Uterus (tissue), 2 donors: ENCODE measurements at regions not wholly inside any gene's neighbourhood (a gene's known extent, or its start where the extent isn't known, plus 50 kb on each side); places are given as distances from the start of the nearest gene placed in this dataset.

ENCODE experiments used
- POLR2A ChIP-seq, 2 donors: fragments of 450-650 bp; IDR thresholded peaks; one replicate each; pipeline ENCODE4 v1.6.1; 2016; ENCODE audit warnings: antibody characterized with exemption in 2 of 2, mild to moderate bottlenecking in 1 of 2, moderate library complexity in 1 of 2
- TF ChIP-seq, protein P1 (sequence below), 4 experiments: fragments of 200-600 bp in 2 of 4; fragments of 450-650 bp in 2 of 4; sonication (generic) in 2 of 4; IDR thresholded peaks; one replicate each; pipeline ENCODE4 v1.5.1; 2016 to 2019; ENCODE audit warnings: antibody characterized with exemption in 4 of 4, mild to moderate bottlenecking in 2 of 4, moderate library complexity in 1 of 4

DNA sequence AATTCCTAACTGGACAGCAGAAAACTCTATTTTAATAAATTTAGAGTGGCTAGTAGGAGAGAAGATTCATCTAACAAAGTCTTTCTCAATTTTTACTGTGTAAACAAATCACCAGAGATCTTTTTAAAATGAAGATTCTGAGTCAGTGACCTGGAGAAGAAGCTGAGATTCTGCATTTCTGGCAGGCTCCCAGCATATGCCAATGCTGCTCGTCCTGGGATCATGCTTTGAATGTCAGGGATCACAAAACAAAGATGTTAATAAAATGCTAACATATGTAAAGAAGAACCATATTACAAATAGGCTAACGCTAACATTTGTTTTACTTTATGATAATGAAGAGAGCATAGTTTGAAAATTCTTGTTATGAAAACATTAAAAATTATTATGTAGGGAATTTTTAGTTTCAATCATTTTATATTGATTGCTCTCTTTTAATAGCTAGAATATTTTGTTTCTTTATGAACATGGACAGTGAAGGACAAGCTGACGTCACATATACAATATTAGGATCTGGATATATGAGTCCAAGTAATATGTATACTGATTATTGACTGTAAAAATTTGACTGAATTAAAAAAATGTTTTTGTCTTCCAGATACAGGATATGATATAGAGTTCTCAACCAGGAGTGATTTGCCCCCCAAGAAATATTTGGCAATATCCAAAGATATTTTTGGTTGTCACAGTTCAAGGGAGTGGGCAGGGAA is 160.8 kb upstream of the GPR149 start:
- no peak for TF ChIP-seq POLR2A (IDR thresholded peaks at IDR 0.05)
- TF ChIP-seq, protein P1, sequence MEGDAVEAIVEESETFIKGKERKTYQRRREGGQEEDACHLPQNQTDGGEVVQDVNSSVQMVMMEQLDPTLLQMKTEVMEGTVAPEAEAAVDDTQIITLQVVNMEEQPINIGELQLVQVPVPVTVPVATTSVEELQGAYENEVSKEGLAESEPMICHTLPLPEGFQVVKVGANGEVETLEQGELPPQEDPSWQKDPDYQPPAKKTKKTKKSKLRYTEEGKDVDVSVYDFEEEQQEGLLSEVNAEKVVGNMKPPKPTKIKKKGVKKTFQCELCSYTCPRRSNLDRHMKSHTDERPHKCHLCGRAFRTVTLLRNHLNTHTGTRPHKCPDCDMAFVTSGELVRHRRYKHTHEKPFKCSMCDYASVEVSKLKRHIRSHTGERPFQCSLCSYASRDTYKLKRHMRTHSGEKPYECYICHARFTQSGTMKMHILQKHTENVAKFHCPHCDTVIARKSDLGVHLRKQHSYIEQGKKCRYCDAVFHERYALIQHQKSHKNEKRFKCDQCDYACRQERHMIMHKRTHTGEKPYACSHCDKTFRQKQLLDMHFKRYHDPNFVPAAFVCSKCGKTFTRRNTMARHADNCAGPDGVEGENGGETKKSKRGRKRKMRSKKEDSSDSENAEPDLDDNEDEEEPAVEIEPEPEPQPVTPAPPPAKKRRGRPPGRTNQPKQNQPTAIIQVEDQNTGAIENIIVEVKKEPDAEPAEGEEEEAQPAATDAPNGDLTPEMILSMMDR (IDR thresholded peaks at IDR 0.05): no peak
